Mucosa of stomach (tissue), 1 donor: ENCODE measurements at regions not wholly inside any gene's neighbourhood (a gene's known extent, or its start where the extent isn't known, plus 50 kb on each side); places are given as distances from the start of the nearest gene placed in this dataset.
"Not testable (repeated sequence)": the region's sequence is repeated elsewhere in the genome, so short reads cannot be mapped to it uniquely, and the experiment has no call there.

ENCODE experiments used
- H3K27me3 ChIP-seq: one replicate; pipeline ENCODE4 v1.7.0; 2013; ENCODE audit warnings: mild to moderate bottlenecking, low read length; ENCODE audit not compliant: control insufficient read depth, insufficient read depth
- H3K36me3 ChIP-seq: one replicate; pipeline ENCODE4 v1.7.0; 2013; ENCODE audit warnings: low read length; ENCODE audit not compliant: control insufficient read depth, insufficient read depth
- H3K4me1 ChIP-seq: one replicate; pipeline ENCODE4 v1.7.0; 2013; ENCODE audit warnings: mild to moderate bottlenecking, low read length; ENCODE audit not compliant: control insufficient read depth, insufficient read depth
- H3K4me3 ChIP-seq: one replicate; pipeline ENCODE4 v1.7.0; 2013; ENCODE audit warnings: low read length
- H3K9ac ChIP-seq: one replicate; pipeline ENCODE4 v1.7.0; 2013; ENCODE audit warnings: mild to moderate bottlenecking, low read length, moderate library complexity
- H3K9me3 ChIP-seq: one replicate; pipeline ENCODE4 v1.7.0; 2013; ENCODE audit warnings: mild to moderate bottlenecking, low read length, moderate library complexity; ENCODE audit not compliant: control insufficient read depth
- donor health status: Pancreatic carcinoma.

DNA sequence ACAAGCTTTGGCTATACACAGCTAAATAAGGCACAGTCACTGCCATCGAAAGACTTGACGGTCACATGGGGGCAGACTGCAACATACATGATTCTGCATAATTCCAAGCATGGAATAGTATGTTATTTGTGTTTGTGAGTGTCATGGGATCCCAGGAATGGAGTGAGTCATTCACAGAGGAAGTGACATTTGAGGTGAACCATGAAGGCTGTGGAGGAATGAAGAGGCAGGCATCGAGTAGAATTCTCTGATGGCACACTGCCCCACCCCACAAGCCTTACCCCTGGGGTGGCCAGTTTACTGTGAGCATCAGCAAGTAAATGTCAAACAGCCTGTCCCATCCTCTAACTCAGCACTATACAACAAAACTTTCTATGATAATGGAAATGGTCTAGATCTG, 619.7 kb downstream of the MID1IP1 start:
- Histone ChIP-seq H3K9me3 (no peaks in the 10 kb centered on the region), H3K4me1 (no peaks in the 10 kb centered on the region), H3K4me3 (no peak overlapping the region), H3K36me3 (no peaks in the 10 kb centered on the region), H3K9ac (no peak overlapping the region), H3K27me3 (no peaks in the 10 kb centered on the region)

DNA sequence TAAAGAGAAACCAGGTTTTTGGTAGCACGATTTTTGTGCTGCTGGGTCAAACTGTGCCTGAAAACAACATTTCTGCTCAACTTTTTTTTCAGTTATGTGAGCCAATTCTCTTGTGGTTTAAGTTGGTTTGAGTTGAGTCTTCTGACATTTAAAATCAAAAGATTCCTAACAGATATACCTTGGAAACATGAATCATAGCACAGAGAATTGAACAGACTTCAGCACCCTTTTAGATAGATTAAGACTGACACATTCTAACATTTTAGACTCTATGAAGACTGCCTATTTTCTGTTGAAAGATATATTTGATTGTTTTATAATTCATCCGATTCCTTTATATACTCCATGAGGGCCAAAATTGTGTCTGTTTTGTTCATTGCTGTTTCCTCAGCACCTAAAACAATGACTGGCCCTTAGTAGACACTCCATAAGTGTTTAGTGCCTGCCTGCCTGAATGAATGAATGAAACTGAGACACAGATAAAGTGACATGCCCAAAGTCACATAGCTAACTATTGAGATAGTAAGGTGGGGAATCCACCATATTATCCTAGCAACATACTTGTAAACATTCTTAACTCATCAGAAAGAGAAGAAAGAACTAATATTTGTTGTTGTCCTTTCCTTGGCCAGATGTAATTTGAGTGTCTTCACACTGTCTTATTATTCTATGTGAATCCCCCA, 624.0 kb downstream of the MID1IP1 start:
- peaks cover 12% of the 10 kb centered on the region for H3K4me1 ChIP-seq

DNA sequence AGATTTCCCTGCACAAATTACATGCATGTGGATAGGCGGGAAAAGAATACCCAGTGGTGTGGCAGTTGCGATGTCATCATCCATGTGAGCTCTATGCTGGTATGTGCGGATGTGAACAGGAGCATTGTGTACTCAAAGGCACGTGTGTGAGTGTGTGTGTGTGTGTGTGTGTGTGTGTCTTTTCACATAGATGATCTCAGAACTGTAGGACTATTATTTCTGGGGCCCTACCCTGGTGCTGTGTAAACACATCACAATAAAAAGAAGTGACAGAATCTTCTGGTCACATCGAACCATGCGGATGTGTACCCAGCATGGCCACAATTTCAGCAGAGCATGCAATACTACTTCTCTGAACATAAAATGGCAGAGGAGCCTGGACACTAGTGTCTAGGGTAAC, 624.8 kb downstream of the MID1IP1 start:
- H3K27me3 ChIP-seq, result no peaks in the 10 kb centered on the region
- H3K9me3 ChIP-seq, result no peaks in the 10 kb centered on the region
- H3K4me3 ChIP-seq, result no peak overlapping the region
- peaks cover 12% of the 10 kb centered on the region for H3K4me1 ChIP-seq
- H3K9ac ChIP-seq, result no peak overlapping the region
- H3K36me3 ChIP-seq, result no peaks in the 10 kb centered on the region

More for the DNA sequence above, 624.0 kb downstream of the MID1IP1 start:
- Histone ChIP-seq H3K36me3 (no peaks in the 10 kb centered on the region), H3K4me3 (no peak overlapping the region), H3K27me3 (no peaks in the 10 kb centered on the region), H3K9ac (no peak overlapping the region), H3K9me3 (no peaks in the 10 kb centered on the region)

DNA sequence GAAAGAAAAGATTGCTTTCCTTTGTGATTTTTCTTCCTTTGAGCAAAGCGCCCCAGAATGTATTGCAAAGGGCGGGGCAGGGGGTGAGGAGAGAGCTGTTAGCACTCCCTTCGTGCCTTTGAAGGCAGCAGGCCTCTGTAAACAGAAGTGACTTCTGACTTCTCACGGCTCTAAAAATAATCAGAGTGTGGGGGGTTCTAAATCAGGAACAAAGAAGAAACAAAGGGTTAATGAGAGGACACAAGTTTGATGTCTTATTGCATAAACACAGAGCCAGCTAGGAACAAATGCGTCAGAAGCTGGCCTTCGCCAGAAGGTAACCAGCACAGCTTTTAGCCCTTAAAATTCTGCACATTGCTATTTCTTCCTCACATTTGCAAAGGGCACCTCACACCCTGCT, 626.2 kb downstream of the MID1IP1 start:
- H3K27me3 ChIP-seq, result no peaks in the 10 kb centered on the region
- no peak overlapping the region for H3K4me3 ChIP-seq

DNA sequence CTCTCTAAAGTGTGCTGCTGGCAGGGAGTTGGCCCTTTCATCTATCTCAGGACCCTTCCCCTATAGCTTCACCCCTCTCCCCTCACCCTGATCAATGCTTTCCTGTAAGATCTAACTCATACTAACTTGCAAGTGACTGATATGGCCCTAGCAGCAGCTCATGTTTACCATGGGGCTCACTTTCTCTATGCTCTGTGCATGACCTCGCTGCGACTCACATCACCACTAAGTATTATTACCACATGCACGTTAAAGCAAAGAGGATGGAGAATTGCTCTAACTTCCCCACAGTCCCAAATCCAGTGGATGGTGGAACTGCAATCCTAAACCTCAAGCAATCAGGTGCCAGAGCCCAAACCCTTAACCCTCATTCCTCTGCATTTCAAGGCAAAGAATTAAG, 626.6 kb downstream of the MID1IP1 start:
- no peaks in the 10 kb centered on the region for H3K36me3 ChIP-seq
- H3K9me3 ChIP-seq, result no peaks in the 10 kb centered on the region
- H3K4me1 ChIP-seq, result peaks cover 20% of the 10 kb centered on the region
- H3K9ac ChIP-seq, result no peak overlapping the region
- no peaks in the 10 kb centered on the region for H3K27me3 ChIP-seq
- no peak overlapping the region for H3K4me3 ChIP-seq

More for the DNA sequence above, 626.2 kb downstream of the MID1IP1 start:
- H3K9ac ChIP-seq, result no peak overlapping the region
- H3K36me3 ChIP-seq, result no peaks in the 10 kb centered on the region
- H3K9me3 ChIP-seq, result no peaks in the 10 kb centered on the region
- peaks cover 17% of the 10 kb centered on the region for H3K4me1 ChIP-seq

DNA sequence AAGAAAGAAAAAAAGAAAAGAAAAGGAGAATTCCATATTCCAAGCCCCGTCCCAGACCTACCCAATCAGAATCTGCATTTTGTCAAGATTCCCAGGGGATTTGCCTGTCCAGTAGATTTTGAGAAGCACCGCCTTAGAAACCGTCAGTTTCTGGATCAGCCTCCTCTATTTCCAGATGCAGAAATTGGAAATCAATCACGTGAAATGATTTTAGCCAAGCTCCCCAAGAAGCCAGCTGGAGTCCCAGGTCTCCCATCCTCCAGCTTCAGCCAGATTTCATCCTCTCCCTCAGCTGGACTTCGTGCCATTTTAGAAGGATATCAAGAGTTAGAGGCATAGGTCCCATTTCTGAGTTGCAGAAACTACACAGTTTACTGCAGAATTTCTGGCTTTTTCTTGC, 629.3 kb downstream of the MID1IP1 start:
- Histone ChIP-seq H3K4me3 (no peak overlapping the region), H3K4me1 (peaks cover 20% of the 10 kb centered on the region), H3K9me3 (no peaks in the 10 kb centered on the region), H3K9ac (no peak overlapping the region), H3K36me3 (no peaks in the 10 kb centered on the region), H3K27me3 (no peaks in the 10 kb centered on the region)

DNA sequence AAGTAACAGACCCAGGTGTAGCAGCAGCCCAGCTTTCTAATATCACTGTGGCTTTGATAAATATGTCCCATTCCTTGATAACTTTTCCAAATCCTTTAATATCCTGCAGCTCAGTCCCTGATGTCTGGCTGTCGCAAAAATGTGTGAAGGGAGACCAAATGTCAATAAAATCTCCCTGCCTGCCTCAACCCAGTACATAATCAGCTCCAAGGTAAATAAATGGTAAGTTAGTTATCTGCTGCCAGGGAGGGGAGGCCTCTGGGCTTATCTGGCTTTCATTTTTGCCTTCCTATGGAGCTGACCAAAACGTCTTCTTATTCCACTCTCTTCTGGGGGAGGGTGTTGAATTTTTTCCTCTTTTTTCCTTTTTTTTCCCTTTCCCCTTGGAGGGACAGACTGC, 630.6 kb downstream of the MID1IP1 start:
- Histone ChIP-seq H3K4me1 (peaks cover 20% of the 10 kb centered on the region), H3K27me3 (no peaks in the 10 kb centered on the region), H3K36me3 (no peaks in the 10 kb centered on the region), H3K9ac (no peak overlapping the region), H3K9me3 (no peaks in the 10 kb centered on the region), H3K4me3 (no peak overlapping the region)

DNA sequence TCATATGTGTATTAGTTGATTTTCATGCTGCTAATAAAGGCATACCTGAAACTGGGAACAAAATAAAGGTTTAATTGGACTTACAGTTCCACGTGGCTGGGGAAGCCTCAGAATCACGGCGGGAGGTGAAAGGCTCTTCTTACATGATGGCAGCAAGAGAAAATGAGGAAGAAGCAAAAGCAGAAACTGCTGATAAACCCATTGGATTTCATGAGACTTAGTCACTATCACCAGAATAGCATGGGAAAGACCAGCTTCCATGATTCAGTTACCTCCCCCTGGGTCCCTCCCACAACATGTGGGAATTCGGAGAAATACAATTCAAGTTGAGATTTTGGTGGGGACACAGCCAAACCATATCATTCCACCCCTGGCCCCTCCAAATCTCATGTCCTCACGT, 633.4 kb downstream of the MID1IP1 start:
- not testable (repeated sequence) for H3K4me3 ChIP-seq, H3K9ac ChIP-seq, H3K36me3 ChIP-seq, H3K4me1 ChIP-seq, H3K9me3 ChIP-seq, H3K27me3 ChIP-seq

DNA sequence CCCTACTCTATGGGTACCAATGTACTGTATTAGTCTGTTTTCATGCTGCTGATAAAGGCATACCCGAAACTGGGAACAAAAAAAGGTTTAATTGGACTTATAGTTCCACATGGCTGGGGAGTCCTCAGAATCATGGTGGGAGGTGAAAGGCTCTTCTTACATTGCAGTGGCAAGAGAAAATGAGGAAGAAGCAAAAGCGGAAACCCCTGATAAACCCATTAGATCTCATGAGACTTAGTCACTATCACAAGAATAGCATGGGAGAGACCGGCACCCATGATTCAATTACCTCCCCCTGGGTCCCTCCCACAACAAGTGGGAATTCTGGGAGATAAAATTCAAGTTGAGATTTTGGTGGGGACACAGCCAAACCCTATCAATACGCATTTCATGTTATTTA, 635.3 kb downstream of the MID1IP1 start:
- H3K4me1 ChIP-seq, result peaks cover 16% of the 10 kb centered on the region
- H3K4me3 ChIP-seq, H3K9ac ChIP-seq, H3K27me3 ChIP-seq, H3K36me3 ChIP-seq, H3K9me3 ChIP-seq: not testable (repeated sequence)

DNA sequence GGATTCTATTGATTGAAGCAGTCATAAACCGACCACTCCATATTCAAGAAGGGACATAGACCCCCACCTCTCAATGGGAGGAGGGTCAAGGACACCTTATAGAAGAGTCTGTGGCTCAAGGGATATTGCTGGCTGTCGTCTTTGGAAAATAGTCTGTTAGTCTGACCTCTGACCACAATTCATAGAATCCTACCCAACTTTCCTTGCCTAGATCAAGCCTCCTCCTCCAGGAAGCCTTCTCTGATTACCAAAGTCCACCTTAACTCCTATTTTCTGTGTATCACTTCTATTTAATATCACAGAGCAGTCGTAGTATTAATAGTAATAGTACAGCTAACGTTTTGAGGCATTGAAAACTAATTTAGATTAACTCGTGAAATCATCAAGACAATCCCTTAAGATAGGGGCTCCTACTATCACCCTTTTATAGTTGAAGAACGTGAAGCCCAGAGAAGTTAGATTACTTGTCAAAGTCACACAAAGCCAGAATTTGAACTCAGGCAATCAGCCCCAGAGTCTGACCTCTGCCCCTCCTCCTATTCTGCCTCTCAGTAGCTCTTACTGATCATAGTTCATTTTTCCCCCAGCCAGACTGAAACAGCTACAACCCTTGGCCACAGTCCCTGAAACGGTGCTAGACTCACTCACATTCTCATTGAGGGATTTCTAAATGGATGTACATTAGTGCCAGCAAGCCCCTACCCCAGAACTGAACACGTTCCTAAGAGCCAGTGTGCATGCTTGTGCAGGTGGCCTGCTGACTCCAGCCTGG, 636.6 kb downstream of the MID1IP1 start:
- Histone ChIP-seq H3K9me3 (no peaks in the 10 kb centered on the region), H3K4me3 (no peak overlapping the region), H3K4me1 (peaks cover 8% of the 10 kb centered on the region), H3K36me3 (no peaks in the 10 kb centered on the region), H3K27me3 (no peaks in the 10 kb centered on the region), H3K9ac (no peak overlapping the region)

DNA sequence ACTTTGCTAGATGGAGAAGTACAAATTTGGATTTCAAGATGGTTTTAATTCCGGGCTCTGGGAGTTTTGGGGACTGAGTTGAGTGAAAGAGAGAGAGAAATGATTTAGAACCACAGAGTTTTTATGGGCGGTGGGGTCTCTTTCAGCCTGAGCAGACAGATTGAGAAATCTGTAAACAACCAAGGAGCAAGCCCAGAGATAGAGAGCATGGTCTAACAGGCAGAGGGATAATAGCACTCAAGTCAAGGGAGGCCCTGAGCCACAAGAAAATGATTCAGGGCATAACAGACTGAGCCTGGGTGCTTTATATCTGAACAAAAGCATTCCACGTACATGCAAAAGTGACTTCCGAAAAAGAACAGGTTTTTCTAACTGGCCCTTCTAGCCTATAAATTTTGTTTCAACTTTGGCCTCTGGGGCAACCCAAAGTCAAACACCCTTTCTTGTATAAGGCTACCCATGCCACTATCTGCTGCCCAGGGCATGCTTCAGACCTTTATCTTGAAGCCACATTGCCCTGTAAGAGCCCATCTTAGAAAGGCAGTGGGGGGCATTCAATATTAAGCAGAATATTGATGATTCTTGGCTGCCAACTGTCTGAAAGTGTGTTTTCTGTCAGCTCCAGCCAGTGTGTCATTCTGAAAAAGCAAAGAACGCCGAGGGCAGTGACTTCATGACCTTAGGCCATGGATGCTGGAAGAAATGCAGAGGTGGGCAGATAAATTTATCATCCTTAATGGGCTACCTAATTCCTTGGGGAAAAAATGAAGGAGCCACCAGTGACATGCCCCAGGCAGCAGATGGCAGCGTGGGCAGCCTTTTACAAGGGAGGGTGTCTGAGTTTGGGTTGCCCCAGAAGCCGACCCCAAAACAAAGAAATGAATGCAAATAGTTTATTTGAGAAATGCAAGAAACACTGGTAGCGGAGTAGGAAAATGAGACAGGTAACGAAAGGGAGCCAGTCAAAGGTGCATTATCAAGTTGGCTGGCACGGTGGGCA, 637.6 kb downstream of the MID1IP1 start:
- H3K4me1 ChIP-seq, result peaks cover 8% of the 10 kb centered on the region
- H3K9ac ChIP-seq, result no peak overlapping the region
- H3K36me3 ChIP-seq, result no peaks in the 10 kb centered on the region
- H3K9me3 ChIP-seq, result no peaks in the 10 kb centered on the region
- H3K4me3 ChIP-seq, result no peak overlapping the region
- H3K27me3 ChIP-seq, result no peaks in the 10 kb centered on the region
